Hippocampal formation (tissue), 2 donors: ENCODE measurements at regions not wholly inside any gene's neighbourhood (a gene's known extent, or its start where the extent isn't known, plus 50 kb on each side); places are given as distances from the start of the nearest gene placed in this dataset.
"Not testable (repeated sequence)": the region's sequence is repeated elsewhere in the genome, so short reads cannot be mapped to it uniquely, and the experiment has no call there.

ENCODE experiments used
- DNase-seq, 2 donors: peaks; one replicate each; lab custom pipeline; 2025; lab: John Stamatoyannopoulos, UW

DNA sequence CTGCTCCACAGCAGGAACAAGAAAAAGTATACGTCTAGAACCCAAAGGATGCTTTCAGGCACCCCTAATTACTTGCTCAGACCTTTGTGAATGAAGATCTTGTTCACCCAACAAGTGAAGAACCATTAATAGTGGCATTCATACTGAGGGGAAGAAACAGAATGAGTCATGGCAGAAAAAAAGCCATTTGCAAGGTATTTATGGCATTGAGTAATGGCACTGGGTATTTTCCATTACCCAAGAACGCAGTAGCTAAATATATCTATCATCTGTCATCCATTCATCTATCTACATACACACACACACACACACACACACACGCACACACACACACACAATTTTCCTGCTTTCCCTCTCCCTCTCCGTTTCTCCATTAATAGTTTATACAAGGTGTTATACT is 56.4 kb upstream of the XIRP2 start:
- no peak for DNase-seq

DNA sequence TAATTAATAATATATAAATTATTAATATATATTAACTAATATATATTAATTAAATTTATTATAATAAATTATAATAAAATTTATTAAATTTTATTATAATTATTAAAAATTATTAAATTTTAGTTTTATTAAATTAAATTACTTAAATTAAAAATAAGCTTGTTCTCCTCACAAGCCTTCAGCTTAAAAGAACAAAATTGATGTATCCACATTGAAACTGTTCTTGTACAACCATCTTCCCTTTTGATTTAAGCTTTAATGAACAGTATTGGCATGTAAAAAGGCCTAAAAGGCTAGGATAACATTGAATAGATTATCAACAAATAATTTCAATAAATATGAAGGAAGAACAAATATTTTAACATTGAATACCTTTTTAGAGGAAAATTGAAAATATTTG is 62.4 kb upstream of the XIRP2 start:
- no peak for DNase-seq

- DNase-seq: no peak
These were observed 73.9 kb upstream of the XIRP2 start for GRCh38 chr2:166814335-166814734.

DNA sequence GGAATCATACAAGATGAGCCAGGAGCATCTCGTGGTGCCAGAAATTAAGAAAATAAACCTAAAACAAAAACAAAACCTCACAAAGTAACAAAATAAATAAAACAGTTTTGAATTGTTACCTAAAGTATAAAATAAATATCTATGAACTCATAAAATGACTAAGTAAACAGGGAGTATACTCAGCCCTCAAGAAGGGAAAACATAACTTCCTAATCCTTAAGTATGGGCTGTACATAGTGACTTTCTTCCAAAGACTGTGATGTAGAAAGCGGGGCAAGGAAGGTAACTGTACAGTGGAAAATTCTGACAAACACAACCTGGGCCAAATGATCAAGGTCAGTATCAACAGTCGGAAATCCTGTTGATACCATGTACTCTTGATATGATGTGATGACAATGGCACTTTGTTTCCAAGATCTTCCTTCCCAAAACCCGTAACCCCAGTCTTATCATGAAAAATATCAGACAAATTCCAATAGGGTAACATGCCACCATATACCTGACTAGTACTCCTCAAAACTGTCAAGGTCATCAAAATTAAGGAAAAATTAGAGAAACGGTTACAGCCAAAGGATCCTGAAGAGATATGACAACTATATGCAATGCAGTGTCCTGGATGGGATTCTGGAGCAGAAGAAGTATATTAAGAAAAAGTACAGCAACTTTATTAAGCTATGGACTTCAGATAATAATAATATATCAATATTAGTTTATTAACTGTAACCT is 76.0 kb upstream of the XIRP2 start:
- DNase-seq: no peak

DNA sequence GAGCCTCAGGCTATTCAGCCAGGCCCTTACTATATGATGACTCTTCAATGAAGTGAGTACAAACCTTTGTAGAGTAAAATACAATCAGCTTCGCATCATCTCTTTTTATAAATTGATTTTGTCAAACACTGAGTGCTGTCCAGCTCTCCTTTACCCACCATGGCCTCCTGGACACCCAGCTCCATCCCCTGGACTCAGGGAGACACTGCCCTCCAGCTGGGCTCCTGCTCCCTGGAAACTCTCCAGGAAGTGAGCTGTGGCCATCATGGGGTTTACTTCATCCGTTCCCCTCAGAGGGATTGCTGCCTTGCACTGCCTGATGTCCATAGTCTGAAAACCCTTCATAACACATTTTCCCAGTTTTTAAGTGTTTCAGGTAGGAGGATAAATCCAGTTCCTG is 82.5 kb upstream of the XIRP2 start:
- no peak for DNase-seq

DNA sequence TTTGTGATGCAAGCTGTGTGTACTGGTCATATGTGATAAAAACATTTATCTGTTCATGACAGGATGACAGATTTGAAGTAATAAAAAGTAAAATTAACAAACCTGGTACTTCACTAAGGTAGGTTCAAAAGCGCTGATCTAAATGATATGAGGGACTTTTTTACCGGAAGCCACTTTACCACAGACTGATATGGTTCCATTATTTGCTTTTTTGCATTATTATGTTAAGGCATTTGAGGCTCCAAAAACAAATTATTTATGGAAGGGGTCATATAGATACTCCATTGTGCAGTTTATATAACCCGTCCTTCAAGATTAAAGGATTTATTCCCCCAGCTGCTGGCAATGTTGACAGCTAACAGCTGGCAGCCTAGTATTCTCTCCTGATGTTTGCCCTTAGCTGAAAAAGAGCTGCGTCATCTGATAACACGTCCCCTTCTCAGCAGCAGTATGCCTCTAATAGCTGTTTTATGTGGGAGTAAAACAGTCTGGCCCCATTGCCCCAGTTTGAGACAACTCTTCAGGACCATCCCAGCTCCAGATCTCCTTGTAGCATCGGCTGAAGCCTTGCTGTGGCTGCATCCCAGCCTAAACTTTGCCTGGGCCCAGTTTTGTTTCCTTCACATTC is 84.8 kb upstream of the XIRP2 start:
- DNase-seq: no peak

GRCh38 chr2:166802475-166802874 is 85.8 kb upstream of the XIRP2 start:
- DNase-seq: no peak

DNA sequence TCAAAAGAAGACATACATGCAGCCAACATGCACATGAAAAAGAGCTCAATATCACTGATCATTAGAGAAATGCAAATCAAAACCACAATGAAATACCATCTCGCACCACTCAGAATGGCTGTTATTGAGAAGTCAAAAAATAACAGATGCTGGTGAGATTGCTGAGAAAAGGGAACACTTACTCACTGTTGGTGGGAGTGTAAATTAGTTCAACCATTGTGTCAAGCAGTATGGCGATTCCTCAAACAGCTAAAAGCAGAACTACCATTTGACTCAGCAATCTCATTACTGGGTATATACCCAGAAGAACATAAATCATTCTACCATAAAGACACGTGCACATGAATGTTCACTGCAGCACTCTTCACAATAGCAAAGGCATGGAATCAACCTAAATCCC is 95.5 kb upstream of the XIRP2 start:
- no peak for DNase-seq

- DNase-seq: no peak
These were observed 101.6 kb upstream of the XIRP2 start for GRCh38 chr2:166786707-166787106.

DNA sequence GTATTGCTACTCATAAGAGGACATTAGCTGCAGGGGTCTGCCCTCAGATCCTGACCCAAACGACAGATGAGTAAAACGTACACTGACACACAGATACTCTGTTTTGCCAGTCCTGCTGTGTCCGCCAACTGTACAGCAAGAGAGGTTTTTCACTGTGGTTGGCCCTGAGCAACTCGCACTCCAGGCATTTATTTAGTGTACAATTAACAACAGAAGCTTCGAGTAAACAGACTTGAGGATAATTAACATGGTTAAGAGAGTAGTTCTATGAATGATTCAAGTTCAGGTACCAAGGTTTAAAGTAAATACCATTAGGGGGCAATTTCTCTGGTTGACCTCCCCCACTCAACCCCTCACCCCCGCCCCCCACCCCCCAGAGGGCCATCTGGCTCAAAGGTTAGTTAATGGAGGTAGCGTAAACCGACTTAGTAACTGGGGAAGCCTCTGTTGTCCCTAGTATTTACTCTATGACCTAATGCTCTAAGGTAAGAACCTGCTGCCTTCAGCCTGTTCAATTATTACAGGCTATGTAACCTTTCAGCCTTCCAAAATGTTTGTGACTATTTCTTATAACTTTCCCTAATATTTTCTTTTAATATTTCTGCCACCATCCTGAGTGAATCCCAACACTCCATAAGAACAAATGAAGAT is 103.9 kb upstream of the XIRP2 start:
- DNase-seq: no peak

- DNase-seq: no peak
These were observed 113.1 kb upstream of the XIRP2 start for GRCh38 chr2:166775176-166775575.

DNA sequence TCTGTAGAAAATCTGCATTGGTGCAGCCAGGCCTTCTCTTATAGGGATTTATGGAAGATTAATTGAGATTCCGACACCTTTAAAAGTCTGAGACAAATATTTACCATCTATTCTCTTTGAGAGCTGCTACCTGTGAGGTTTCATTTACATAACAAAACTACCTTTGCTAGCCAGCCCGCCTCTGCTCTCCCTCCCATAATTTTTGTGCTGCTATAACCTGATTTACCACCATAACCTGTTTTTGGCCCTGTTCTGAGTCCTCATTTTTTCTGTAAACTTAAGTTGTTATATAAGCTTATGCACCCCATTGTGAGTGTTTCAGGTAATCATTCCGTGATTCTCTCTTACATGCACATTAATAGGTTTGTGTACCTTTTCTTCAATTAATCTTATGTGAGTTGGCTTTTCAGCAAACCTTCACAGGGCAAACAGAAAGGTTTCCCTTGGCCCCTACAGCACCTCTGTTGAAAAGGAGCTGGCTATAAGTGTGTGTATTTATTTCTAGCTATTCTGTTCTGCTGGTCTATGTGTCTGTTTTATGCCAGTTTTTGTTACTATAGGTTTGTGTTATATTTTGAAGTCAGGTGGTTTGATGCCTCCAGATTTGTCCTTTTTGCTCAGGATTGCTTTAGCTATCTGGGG is 114.9 kb upstream of the XIRP2 start:
- DNase-seq: no peak

- no peak for DNase-seq
These were observed 119.7 kb upstream of the XIRP2 start for GRCh38 chr2:166768393-166769123.

DNA sequence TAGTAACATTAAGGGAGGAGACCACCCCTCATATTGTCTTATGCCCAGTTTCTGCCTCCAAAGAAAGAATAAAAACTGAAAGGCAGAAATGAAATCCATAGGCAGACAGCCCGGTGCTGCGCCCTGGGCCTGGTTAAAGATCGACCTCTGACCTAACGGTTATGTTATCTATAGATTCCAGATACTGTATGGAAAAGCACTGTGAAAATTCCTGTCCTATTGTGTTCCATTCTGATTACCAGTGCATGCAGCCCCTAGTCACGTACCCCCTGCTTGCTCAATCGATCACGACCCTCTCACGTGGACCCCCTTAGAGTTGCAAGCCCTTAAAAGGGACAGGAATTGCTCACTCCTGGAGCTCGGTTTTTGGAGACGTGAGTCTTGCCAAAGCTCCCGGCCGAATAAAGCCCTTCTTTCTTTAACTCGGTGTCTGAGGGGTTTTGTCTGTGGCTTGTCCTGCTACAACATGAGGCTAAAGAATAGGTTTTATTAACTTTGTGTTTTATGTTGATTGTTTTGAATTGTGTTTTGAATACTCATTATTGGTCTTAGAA is 121.4 kb upstream of the XIRP2 start:
- not testable (repeated sequence) for DNase-seq

DNA sequence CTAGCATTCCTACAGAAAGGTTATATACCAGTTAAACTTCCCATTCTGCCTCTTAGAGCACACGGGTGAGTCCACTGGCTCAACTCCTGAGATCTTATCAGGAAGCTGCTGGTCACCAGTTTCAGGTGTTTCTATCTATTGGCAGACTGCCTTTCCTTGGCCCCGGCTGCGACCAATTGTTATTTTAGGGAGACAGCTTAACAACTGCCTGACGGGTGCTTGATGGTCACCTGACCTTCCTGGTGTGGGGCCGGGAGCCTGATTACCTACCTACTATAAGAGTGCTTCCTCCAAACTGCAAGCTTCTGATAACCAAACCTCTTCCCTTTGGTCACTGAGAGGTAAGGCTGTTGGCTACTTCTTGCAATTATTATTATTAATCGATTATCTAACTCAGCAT is 122.1 kb upstream of the XIRP2 start:
- no peak for DNase-seq

DNA sequence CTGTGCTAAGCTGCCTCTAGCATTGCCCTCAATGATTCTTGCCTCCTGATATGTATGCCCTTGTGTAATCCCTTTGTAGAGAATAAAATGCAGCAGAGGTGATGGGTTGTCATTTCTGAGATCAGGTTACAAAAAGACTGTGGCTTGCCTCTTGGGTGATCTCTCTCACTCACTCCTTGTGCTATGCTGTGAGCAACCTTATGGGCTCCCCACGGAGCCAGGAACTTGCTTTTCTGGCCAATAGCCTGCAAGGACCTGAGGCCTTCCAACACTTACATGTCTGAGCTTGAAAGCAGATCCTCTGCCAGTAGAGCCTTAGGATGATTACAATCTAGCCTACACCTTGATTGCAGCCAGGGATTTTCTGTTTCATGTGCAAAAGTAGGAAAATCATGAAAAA is 123.1 kb upstream of the XIRP2 start:
- DNase-seq: no peak

DNA sequence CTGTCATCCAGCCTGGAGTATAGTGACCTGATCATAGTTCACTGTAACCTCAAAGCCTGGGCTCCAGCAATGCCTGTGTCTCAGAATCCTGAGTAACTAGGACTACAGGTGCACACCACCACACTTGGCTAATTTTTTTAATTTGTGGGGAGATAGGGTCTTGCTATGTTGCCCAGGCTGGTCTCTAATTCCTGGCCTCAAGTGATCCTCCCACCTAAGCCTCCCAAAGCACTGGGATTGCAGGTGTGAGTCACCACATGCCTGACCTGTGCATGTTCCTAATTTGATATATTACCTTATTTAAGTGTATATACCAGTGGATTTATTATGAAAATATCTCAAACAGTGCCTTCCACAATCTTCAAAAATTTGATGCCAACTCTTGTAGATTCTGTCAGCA is 123.6 kb upstream of the XIRP2 start:
- no peak for DNase-seq

DNA sequence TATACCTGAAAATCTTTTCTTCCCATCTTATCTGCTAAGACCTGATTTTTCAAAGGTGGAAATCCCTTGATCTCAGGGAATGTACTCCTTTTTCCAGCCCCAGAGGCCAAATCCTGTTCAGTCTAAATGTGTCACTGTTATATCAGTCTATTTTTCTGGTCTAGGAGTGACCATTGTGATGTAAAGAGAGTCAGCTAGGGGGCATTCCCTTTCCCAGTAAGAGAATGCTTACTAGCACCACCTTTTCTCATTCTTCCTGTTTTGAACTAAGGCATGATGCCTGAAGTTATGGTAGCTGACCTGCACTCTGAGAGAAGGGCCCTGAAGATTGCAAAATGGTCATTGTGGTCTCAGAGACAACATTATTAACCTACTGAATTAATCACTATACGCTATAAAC is 124.1 kb upstream of the XIRP2 start:
- DNase-seq: no peak

- no peak for DNase-seq
These were observed 125.5 kb upstream of the XIRP2 start for GRCh38 chr2:166762746-166763145.

- no peak for DNase-seq
These were observed 129.3 kb upstream of the XIRP2 start for GRCh38 chr2:166758956-166759355.

GRCh38 chr2:166750624-166751023 is 137.7 kb upstream of the XIRP2 start:
- DNase-seq: no peak

DNA sequence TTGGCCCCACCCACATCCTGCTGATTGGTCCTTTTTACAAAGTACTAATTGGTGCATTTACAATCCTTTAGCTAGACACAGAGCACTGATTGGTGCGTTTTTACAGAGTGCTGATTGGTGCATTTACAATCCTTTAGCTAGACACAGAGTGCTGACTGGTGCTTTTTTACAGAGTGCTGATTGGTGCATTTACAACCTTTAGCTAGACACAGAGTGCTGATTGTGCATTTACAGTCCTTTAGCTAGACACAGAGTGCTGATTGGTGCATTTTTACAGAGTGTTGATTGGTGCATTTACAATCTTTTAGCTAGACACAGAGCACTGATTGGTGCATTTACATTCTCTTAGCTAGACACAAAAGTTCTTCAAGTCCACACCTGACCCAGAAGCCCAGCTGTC is 144.2 kb upstream of the XIRP2 start:
- DNase-seq: not testable (repeated sequence)
